Cardiac fibroblast (primary cell): ENCODE measurements at regions not wholly inside any gene's neighbourhood (a gene's known extent, or its start where the extent isn't known, plus 50 kb on each side); places are given as distances from the start of the nearest gene placed in this dataset.

ENCODE experiments used
- DNase-seq, 2 donors: peaks; one replicate each; pipeline versions ENCODE4 v3.0.0 to v3.0.0-alpha.2; 2010; ENCODE audit warnings: low read depth in 2 of 2
- H3K4me3 ChIP-seq, 2 donors: replicated peaks in 1 of 2; 1 replicate in 1 of 2; 2 replicates in 1 of 2; pipeline ENCODE4 v1.5.1; 2011; ENCODE audit warnings: low read depth in 2 of 2, low read length in 2 of 2, mild to moderate bottlenecking in 2 of 2, moderate library complexity in 1 of 2
- TF ChIP-seq, protein P1 (sequence below): IDR thresholded peaks from one replicate; pipeline ENCODE4 v1.5.1; 2011; ENCODE audit warnings: low read depth, mild to moderate bottlenecking, low read length, inconsistent platforms

DNA sequence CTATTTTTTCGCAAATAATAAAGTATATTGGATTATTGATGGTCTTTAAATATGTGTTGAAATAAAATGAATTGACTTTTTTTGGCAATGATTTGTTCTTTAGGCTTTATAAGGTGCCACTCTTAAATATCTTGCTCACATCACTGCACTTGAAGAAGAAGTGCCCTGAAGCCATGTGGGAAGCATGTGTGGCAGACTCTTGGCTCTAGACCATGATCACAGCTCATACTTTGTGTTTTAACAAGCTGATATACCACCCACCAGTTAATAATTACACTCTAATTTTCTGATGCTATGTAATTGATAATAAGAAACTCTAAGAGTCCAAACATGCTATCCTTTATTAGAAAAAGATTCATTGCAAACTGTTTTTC is 52.1 kb upstream of the TGFBR2 start:
- TF ChIP-seq, protein P1, sequence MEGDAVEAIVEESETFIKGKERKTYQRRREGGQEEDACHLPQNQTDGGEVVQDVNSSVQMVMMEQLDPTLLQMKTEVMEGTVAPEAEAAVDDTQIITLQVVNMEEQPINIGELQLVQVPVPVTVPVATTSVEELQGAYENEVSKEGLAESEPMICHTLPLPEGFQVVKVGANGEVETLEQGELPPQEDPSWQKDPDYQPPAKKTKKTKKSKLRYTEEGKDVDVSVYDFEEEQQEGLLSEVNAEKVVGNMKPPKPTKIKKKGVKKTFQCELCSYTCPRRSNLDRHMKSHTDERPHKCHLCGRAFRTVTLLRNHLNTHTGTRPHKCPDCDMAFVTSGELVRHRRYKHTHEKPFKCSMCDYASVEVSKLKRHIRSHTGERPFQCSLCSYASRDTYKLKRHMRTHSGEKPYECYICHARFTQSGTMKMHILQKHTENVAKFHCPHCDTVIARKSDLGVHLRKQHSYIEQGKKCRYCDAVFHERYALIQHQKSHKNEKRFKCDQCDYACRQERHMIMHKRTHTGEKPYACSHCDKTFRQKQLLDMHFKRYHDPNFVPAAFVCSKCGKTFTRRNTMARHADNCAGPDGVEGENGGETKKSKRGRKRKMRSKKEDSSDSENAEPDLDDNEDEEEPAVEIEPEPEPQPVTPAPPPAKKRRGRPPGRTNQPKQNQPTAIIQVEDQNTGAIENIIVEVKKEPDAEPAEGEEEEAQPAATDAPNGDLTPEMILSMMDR = no peak
- H3K4me3 ChIP-seq = no peak overlapping the region
- DNase-seq = no peak

DNA sequence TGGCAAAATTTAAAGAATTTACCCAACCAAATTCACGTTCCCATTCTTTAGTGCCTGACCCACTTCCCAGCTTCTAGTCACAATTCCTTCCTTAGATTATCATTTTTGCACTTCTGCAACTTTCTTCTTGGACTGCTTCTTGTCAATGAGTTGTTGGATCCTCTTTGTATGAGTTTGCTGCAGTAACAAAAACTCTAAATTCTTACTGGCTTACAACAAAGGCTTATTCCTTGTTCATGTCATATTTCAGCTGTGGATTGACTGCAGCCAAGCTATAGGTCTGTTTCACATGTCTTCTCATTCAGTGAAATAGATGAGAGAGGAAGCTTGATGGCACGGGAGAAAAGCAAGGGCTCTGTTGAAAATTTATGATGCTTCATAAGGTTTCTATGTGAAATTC is 50.4 kb upstream of the TGFBR2 start:
- TF ChIP-seq, protein P1 = no peak
- H3K4me3 ChIP-seq = no peak overlapping the region
- no peak for DNase-seq
